Panc1 (cell line): ENCODE measurements at regions not wholly inside any gene's neighbourhood (a gene's known extent, or its start where the extent isn't known, plus 50 kb on each side); places are given as distances from the start of the nearest gene placed in this dataset.

ENCODE experiments used
- ATAC-seq: fragments of 200-7000 bp; cut with Tn5 transposase; 2 replicates; pipeline ENCODE4 v1.9.1; 2020; ENCODE audit warnings: mild to moderate bottlenecking, moderate library complexity
- BruUV-seq: library from RNA; stranded (reverse); fragments of 400-500 nt; replicated peaks from 2 replicates; lab custom pipeline; 2021; lab: Mats Ljungman, UMichigan
- CTCF ChIA-PET: fragments of 300-600 bp; sonication (Branson Sonifier 250); formaldehyde crosslinking; loops from one replicate; lab custom pipeline; 2022; ENCODE audit warnings: antibody characterized with exemption; lab: Charles Lee
- POLR2A ChIA-PET: fragments of 300-600 bp; sonication (Branson Sonifier 250); formaldehyde crosslinking; loops from one replicate; lab custom pipeline; 2022; ENCODE audit warnings: antibody characterized with exemption; lab: Charles Lee
- DNase-seq: peaks from one replicate; pipeline ENCODE4 v3.0.0-alpha.2; 2010; ENCODE audit warnings: low read depth, low spot score
- H3K27ac ChIP-seq: 2 replicates; pipeline ENCODE4 v1.5.1; 2011; ENCODE audit warnings: mild to moderate bottlenecking, low read length, inconsistent platforms
- H3K27me3 ChIP-seq: fragments of 200-500 bp; sonication (Bioruptor generic); 2 replicates; pipeline ENCODE4 v1.6.0; 2014; ENCODE audit warnings: low read length, inconsistent platforms; ENCODE audit not compliant: control insufficient read depth, insufficient read depth
- H3K36me3 ChIP-seq: fragments of 200-500 bp; sonication (Bioruptor generic); 2 replicates; pipeline ENCODE4 v1.5.1; 2014; ENCODE audit warnings: inconsistent platforms, mild to moderate bottlenecking, low read length, moderate library complexity; ENCODE audit not compliant: control insufficient read depth, insufficient read depth
- H3K4me1 ChIP-seq: 2 replicates; pipeline ENCODE4 v1.5.1; 2011; ENCODE audit warnings: inconsistent platforms, mild to moderate bottlenecking, low read length, moderate library complexity; ENCODE audit not compliant: control insufficient read depth, insufficient read depth
- H3K4me3 ChIP-seq, 2 experiments: 2 replicates each; pipeline ENCODE4 v1.5.1; 2011 to 2012; ENCODE audit warnings: low read depth in 2 of 2, low read length in 2 of 2, mild to moderate bottlenecking in 2 of 2, inconsistent platforms in 1 of 2, moderate library complexity in 1 of 2
- H3K9me3 ChIP-seq: fragments of 200-500 bp; sonication (Bioruptor generic); 2 replicates; pipeline ENCODE4 v1.5.1; 2014; ENCODE audit warnings: low read depth, mild to moderate bottlenecking, inconsistent platforms, low read length, moderate library complexity; ENCODE audit not compliant: control insufficient read depth, insufficient read depth
- POLR2AphosphoS5 ChIP-seq: IDR thresholded peaks from 2 replicates; pipeline ENCODE4 v1.6.1; 2012; ENCODE audit warnings: mild to moderate bottlenecking, low read depth, low read length, moderate library complexity
- SIN3A ChIP-seq: IDR thresholded peaks from 2 replicates; pipeline ENCODE4 v1.6.1; 2012; ENCODE audit warnings: low read depth, mild to moderate bottlenecking, low read length, moderate library complexity, borderline replicate concordance; ENCODE audit not compliant: insufficient read depth
- TCF7L2 ChIP-seq: IDR thresholded peaks from 2 replicates; pipeline ENCODE4 v1.6.1; 2011; ENCODE audit warnings: mild to moderate bottlenecking, low read depth, low read length, inconsistent platforms
- in situ Hi-C: cut with HindIII; loops from 2 replicates; pipeline ENCODE4 v1.10.0; 2016; ENCODE audit warnings: low sequenced_read_pairs, low pct_unique_long_range_greater_than_20kb
- intact Hi-C: fragments of 100-400 bp; cut with micrococcal nuclease; formaldehyde crosslinking; loops from one replicate; pipeline ENCODE4 v1.10.0; 2022; ENCODE audit not compliant: unreplicated experiment
- TF ChIP-seq, protein P1 (sequence below): fragments of 450-650 bp; IDR thresholded peaks from 2 replicates; pipeline ENCODE4 v1.5.1; 2017; ENCODE audit warnings: mild to moderate bottlenecking
- TF ChIP-seq, protein P2 (sequence below), 2 experiments: IDR thresholded peaks; 2 replicates each; pipeline ENCODE4 v1.6.1; 2011 to 2012; ENCODE audit warnings: low read depth in 2 of 2, control low read depth in 1 of 2, low read length in 1 of 2, mild to moderate bottlenecking in 1 of 2, moderate library complexity in 1 of 2; ENCODE audit not compliant: insufficient read depth in 1 of 2

GRCh38 chr20:51233345-51233744, 210.4 kb upstream of the KCNG1 start:
- in situ Hi-C loops (no loop called here), intact Hi-C loops (no loop called here)
- Histone ChIP-seq H3K27ac (no peak overlapping the region), H3K36me3 (no peaks in the 10 kb centered on the region), H3K4me1 (peaks cover 2% of the 10 kb centered on the region; the same call in 1 of the 2 replicates), H3K9me3 (no peaks in the 10 kb centered on the region), H3K4me3 (no peak overlapping the region), H3K27me3 (peaks cover 10% of the 10 kb centered on the region)
- ChIA-PET CTCF (no interaction called here), POLR2A (no interaction called here)
- DNase-seq = no peak
- TF ChIP-seq, protein P1, sequence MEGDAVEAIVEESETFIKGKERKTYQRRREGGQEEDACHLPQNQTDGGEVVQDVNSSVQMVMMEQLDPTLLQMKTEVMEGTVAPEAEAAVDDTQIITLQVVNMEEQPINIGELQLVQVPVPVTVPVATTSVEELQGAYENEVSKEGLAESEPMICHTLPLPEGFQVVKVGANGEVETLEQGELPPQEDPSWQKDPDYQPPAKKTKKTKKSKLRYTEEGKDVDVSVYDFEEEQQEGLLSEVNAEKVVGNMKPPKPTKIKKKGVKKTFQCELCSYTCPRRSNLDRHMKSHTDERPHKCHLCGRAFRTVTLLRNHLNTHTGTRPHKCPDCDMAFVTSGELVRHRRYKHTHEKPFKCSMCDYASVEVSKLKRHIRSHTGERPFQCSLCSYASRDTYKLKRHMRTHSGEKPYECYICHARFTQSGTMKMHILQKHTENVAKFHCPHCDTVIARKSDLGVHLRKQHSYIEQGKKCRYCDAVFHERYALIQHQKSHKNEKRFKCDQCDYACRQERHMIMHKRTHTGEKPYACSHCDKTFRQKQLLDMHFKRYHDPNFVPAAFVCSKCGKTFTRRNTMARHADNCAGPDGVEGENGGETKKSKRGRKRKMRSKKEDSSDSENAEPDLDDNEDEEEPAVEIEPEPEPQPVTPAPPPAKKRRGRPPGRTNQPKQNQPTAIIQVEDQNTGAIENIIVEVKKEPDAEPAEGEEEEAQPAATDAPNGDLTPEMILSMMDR = no peak
- TF ChIP-seq SIN3A = no peak
- TF ChIP-seq TCF7L2 = no peak
- TF ChIP-seq, protein P2, sequence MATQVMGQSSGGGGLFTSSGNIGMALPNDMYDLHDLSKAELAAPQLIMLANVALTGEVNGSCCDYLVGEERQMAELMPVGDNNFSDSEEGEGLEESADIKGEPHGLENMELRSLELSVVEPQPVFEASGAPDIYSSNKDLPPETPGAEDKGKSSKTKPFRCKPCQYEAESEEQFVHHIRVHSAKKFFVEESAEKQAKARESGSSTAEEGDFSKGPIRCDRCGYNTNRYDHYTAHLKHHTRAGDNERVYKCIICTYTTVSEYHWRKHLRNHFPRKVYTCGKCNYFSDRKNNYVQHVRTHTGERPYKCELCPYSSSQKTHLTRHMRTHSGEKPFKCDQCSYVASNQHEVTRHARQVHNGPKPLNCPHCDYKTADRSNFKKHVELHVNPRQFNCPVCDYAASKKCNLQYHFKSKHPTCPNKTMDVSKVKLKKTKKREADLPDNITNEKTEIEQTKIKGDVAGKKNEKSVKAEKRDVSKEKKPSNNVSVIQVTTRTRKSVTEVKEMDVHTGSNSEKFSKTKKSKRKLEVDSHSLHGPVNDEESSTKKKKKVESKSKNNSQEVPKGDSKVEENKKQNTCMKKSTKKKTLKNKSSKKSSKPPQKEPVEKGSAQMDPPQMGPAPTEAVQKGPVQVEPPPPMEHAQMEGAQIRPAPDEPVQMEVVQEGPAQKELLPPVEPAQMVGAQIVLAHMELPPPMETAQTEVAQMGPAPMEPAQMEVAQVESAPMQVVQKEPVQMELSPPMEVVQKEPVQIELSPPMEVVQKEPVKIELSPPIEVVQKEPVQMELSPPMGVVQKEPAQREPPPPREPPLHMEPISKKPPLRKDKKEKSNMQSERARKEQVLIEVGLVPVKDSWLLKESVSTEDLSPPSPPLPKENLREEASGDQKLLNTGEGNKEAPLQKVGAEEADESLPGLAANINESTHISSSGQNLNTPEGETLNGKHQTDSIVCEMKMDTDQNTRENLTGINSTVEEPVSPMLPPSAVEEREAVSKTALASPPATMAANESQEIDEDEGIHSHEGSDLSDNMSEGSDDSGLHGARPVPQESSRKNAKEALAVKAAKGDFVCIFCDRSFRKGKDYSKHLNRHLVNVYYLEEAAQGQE (IDR thresholded peaks at IDR 0.05; ENCODE audit: insufficient read depth in 1 of 2, low read depth in 2 of 2, low read length in 1 of 2) = no peak
- no peak for TF ChIP-seq POLR2AphosphoS5
- no peak for ATAC-seq
- no TSS peak for BruUV-seq

- no TSS peak for BruUV-seq
- intact Hi-C loops (no loop called here), in situ Hi-C loops (no loop called here)
- no peak overlapping the region for H3K27ac ChIP-seq
- CTCF ChIA-PET = no interaction called here
- peaks cover 2% of the 10 kb centered on the region; the same call in 1 of the 2 replicates for H3K4me1 ChIP-seq
- TF ChIP-seq POLR2AphosphoS5 = no peak
- no peak for TF ChIP-seq TCF7L2
- TF ChIP-seq, protein P1 = no peak
- TF ChIP-seq, protein P2 (IDR thresholded peaks at IDR 0.05; ENCODE audit: insufficient read depth in 1 of 2, low read depth in 2 of 2, low read length in 1 of 2) = no peak
- TF ChIP-seq SIN3A = no peak
- no peak for DNase-seq
- POLR2A ChIA-PET = no interaction called here
- H3K27me3 ChIP-seq = peaks cover 10% of the 10 kb centered on the region
- ATAC-seq = no peak; the same call in 1 of the 2 replicates
- H3K36me3 ChIP-seq = no peaks in the 10 kb centered on the region
- H3K9me3 ChIP-seq = no peaks in the 10 kb centered on the region
- H3K4me3 ChIP-seq = no peak overlapping the region
Observed at GRCh38 chr20:51230727-51231126, 207.8 kb upstream of the KCNG1 start.
